A673 (cell line): ENCODE measurements at regions not wholly inside any gene's neighbourhood (a gene's known extent, or its start where the extent isn't known, plus 50 kb on each side); places are given as distances from the start of the nearest gene placed in this dataset.

Experiments
- BruUV-seq: library from RNA; stranded (reverse); fragments of 400-500 nt; replicated peaks from 2 replicates; lab custom pipeline; 2021; lab: Mats Ljungman, UMichigan
- CTCF ChIA-PET: fragments of 300-600 bp; sonication (Branson Sonifier 250); formaldehyde crosslinking; loops from one replicate; lab custom pipeline; 2022; ENCODE audit warnings: antibody characterized with exemption; lab: Charles Lee
- POLR2A ChIA-PET: fragments of 300-600 bp; sonication (Branson Sonifier 250); formaldehyde crosslinking; loops from one replicate; lab custom pipeline; 2022; ENCODE audit warnings: antibody characterized with exemption; ENCODE audit not compliant: low non-redundant PET; lab: Charles Lee
- DNase-seq: peaks from one replicate; pipeline ENCODE4 v3.0.0-alpha.2; 2015; ENCODE audit warnings: low spot score
- H3K27ac ChIP-seq: fragments of 200-600 bp; sonication (generic); 2 replicates; pipeline ENCODE4 v1.5.1; 2016; ENCODE audit warnings: mixed run types, low read depth, mild to moderate bottlenecking, mixed read lengths, antibody characterized with exemption, low read length; ENCODE audit not compliant: poor library complexity, severe bottlenecking
- H3K27me3 ChIP-seq: fragments of 200-600 bp; sonication (generic); replicated peaks from 2 replicates; pipeline ENCODE4 v1.6.1; 2017; ENCODE audit warnings: mixed run types, low read depth, mild to moderate bottlenecking, mixed read lengths, antibody characterized with exemption, low read length; ENCODE audit not compliant: insufficient read depth, poor library complexity
- H3K36me3 ChIP-seq: fragments of 200-600 bp; sonication (generic); 2 replicates; pipeline ENCODE4 v1.6.1; 2016; ENCODE audit warnings: mixed run types, mild to moderate bottlenecking, mixed read lengths, antibody characterized with exemption, low read length; ENCODE audit not compliant: insufficient read depth, poor library complexity, severe bottlenecking
- H3K4me1 ChIP-seq: fragments of 200-600 bp; sonication (generic); 2 replicates; pipeline ENCODE4 v1.6.1; 2017; ENCODE audit warnings: mixed run types, mild to moderate bottlenecking, mixed read lengths, antibody characterized with exemption, low read length; ENCODE audit not compliant: insufficient read depth, poor library complexity, severe bottlenecking
- H3K4me3 ChIP-seq: fragments of 200-600 bp; sonication (generic); 2 replicates; pipeline ENCODE4 v1.5.1; 2016; ENCODE audit warnings: low read depth, mixed run types, mild to moderate bottlenecking, mixed read lengths, low read length; ENCODE audit not compliant: poor library complexity, severe bottlenecking
- H3K9me3 ChIP-seq: fragments of 200-600 bp; sonication (generic); 2 replicates; pipeline ENCODE4 v1.6.1; 2016; ENCODE audit warnings: mixed run types, low read depth, mild to moderate bottlenecking, mixed read lengths, antibody characterized with exemption, low read length; ENCODE audit not compliant: poor library complexity, severe bottlenecking
- CTCF ChIP-seq: fragments of 300-800, 200-600 bp; sonication (generic); conservative IDR thresholded peaks from 2 replicates; pipeline ENCODE4 v1.5.1; 2017; ENCODE audit warnings: low read depth, mild to moderate bottlenecking, antibody characterized with exemption, low read length, moderate library complexity, mixed read lengths
- EZH2 ChIP-seq: fragments of 200-600 bp; sonication (generic); IDR thresholded peaks from 2 replicates; pipeline ENCODE4 v1.6.1; 2017; ENCODE audit warnings: borderline replicate concordance, low read depth, mild to moderate bottlenecking, mixed read lengths, antibody characterized with exemption, low read length; ENCODE audit not compliant: poor library complexity, severe bottlenecking
- intact Hi-C: fragments of 100-400 bp; cut with micrococcal nuclease; formaldehyde crosslinking; loops from one replicate; pipeline ENCODE4 v1.10.0; 2022; ENCODE audit not compliant: unreplicated experiment

- POLR2A ChIA-PET = no interaction called here
- no TSS peak for BruUV-seq
These were observed 83.8 kb upstream of the DPH6 start for GRCh38 chr15:35629766-35630165.

GRCh38 chr15:35630532-35630931 lies 84.6 kb upstream of the DPH6 start:
- Histone ChIP-seq H3K4me1 (no peaks in the 10 kb centered on the region), H3K36me3 (no peaks in the 10 kb centered on the region), H3K27ac (no peak overlapping the region), H3K27me3 (no peaks in the 10 kb centered on the region), H3K4me3 (no peak overlapping the region), H3K9me3 (no peaks in the 10 kb centered on the region)
- no peak for DNase-seq
- intact Hi-C loops = no loop called here
- TF ChIP-seq EZH2 (no peak), CTCF (no peak)
- CTCF ChIA-PET = no interaction called here
- POLR2A ChIA-PET = no interaction called here
- BruUV-seq = no TSS peak

More at GRCh38 chr15:35629766-35630165, 83.8 kb upstream of the DPH6 start:
- Histone ChIP-seq H3K9me3 (no peaks in the 10 kb centered on the region), H3K4me1 (no peaks in the 10 kb centered on the region), H3K27ac (no peak overlapping the region), H3K36me3 (no peaks in the 10 kb centered on the region), H3K4me3 (no peak overlapping the region), H3K27me3 (no peaks in the 10 kb centered on the region)
- TF ChIP-seq CTCF = no peak
- TF ChIP-seq EZH2 = no peak
- intact Hi-C loops = no loop called here
- DNase-seq = no peak
- CTCF ChIA-PET = no interaction called here

- BruUV-seq = no TSS peak
- no peaks in the 10 kb centered on the region for H3K27me3 ChIP-seq
- no peak overlapping the region for H3K4me3 ChIP-seq
- no peaks in the 10 kb centered on the region for H3K36me3 ChIP-seq
- H3K4me1 ChIP-seq = no peaks in the 10 kb centered on the region
- H3K9me3 ChIP-seq = no peaks in the 10 kb centered on the region
- intact Hi-C loops = no loop called here
- ChIA-PET POLR2A (no interaction called here), CTCF (no interaction called here)
- H3K27ac ChIP-seq = no peak overlapping the region
- TF ChIP-seq EZH2 = no peak
- no peak for TF ChIP-seq CTCF
- no peak for DNase-seq
These were observed 85.0 kb upstream of the DPH6 start for GRCh38 chr15:35630985-35631384.
